H1 (cell line): ENCODE measurements at regions not wholly inside any gene's neighbourhood (a gene's known extent, or its start where the extent isn't known, plus 50 kb on each side); places are given as distances from the start of the nearest gene placed in this dataset.

Experiments
- BRCA1 ChIP-seq: IDR thresholded peaks from 2 replicates; pipeline ENCODE4 v1.6.1; 2012; ENCODE audit warnings: low read depth, low read length, improper control_type of control experiment
- CEBPB ChIP-seq: IDR thresholded peaks from 2 replicates; pipeline ENCODE4 v1.6.1; 2012; ENCODE audit warnings: low read depth, low read length
- CHD2 ChIP-seq: IDR thresholded peaks from 2 replicates; pipeline ENCODE4 v1.6.1; 2012; ENCODE audit warnings: low read length, improper control_type of control experiment
- EP300 ChIP-seq, 2 experiments: IDR thresholded peaks; 1 replicate in 1 of 2; 2 replicates in 1 of 2; pipeline ENCODE4 v1.6.1; 2011 to 2012; ENCODE audit warnings: low read depth in 2 of 2, low read length in 2 of 2, mild to moderate bottlenecking in 2 of 2, borderline replicate concordance in 1 of 2, inconsistent platforms in 1 of 2, moderate library complexity in 1 of 2
- HDAC2 ChIP-seq, 2 experiments: fragments of 300-600 bp in 1 of 2; sonication (generic) in 1 of 2; IDR thresholded peaks; 2 replicates each; pipeline ENCODE4 v1.6.1; 2011 to 2012; ENCODE audit warnings: low read depth in 2 of 2, low read length in 2 of 2, mild to moderate bottlenecking in 2 of 2, moderate library complexity in 2 of 2, borderline replicate concordance in 1 of 2, inconsistent platforms in 1 of 2
- MAFK ChIP-seq: IDR thresholded peaks from 2 replicates; pipeline ENCODE4 v1.6.1; 2012; ENCODE audit warnings: low read depth, mild to moderate bottlenecking, improper control_type of control experiment, low read length
- POLR2AphosphoS5 ChIP-seq: IDR thresholded peaks from 2 replicates; pipeline ENCODE4 v1.6.1; 2011; ENCODE audit warnings: low read depth, low read length
- SP1 ChIP-seq: IDR thresholded peaks from 2 replicates; pipeline ENCODE4 v1.6.1; 2011; ENCODE audit warnings: low read depth, low read length
- TAF1 ChIP-seq: IDR thresholded peaks from 2 replicates; pipeline ENCODE4 v1.6.1; 2011; ENCODE audit warnings: mild to moderate bottlenecking, low read depth, low read length
- YY1 ChIP-seq: IDR thresholded peaks from 2 replicates; pipeline ENCODE4 v1.6.1; 2011; ENCODE audit warnings: low read depth, mild to moderate bottlenecking, low read length
- TF ChIP-seq, protein P1 (sequence below), 3 experiments: IDR thresholded peaks; 1 replicate in 2 of 3; 2 replicates in 1 of 3; pipeline versions ENCODE4 v1.5.1 to v1.6.1; 2011; ENCODE audit warnings: low read length in 3 of 3, mild to moderate bottlenecking in 3 of 3, inconsistent platforms in 2 of 3, low read depth in 1 of 3, moderate library complexity in 1 of 3; ENCODE audit not compliant: insufficient read depth in 1 of 3; ENCODE audit errors: control extremely low read depth in 1 of 3
- TF ChIP-seq, protein P2 (sequence below): IDR thresholded peaks from 2 replicates; pipeline ENCODE4 v1.6.1; 2012; ENCODE audit warnings: low read length, inconsistent platforms

DNA sequence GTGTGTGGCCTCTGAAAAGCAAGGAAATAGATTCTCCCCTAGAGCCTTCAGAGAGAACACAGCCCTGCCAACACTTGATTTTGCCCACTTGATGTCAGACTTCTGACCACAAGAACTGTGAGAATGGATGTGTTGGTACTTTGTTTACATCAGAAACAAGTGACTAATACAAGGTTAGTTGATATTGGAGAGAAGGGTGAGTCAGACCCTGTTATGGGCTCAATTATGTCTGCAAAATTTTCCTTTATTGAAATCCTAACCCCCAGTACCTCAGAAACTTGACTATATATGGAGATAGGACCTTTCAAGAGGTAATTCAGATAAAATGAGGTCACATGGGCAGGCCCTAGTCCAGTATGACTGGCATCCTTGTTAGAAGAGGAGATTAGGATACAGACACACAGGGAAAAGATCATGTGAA, 226.7 kb downstream of the RFC3 start:
- TF ChIP-seq SP1 (no peak), BRCA1 (no peak), HDAC2 (IDR thresholded peaks at IDR 0.05; ENCODE audit: borderline replicate concordance in 1 of 2, low read depth in 2 of 2, low read length in 2 of 2) (no peak), CHD2 (no peak), CEBPB (no peak), YY1 (no peak), MAFK (no peak), POLR2AphosphoS5 (no peak), TAF1 (no peak), EP300 (IDR thresholded peaks at IDR 0.05; ENCODE audit: borderline replicate concordance in 1 of 2, low read depth in 2 of 2, low read length in 2 of 2) (no peak)
- TF ChIP-seq, protein P1, sequence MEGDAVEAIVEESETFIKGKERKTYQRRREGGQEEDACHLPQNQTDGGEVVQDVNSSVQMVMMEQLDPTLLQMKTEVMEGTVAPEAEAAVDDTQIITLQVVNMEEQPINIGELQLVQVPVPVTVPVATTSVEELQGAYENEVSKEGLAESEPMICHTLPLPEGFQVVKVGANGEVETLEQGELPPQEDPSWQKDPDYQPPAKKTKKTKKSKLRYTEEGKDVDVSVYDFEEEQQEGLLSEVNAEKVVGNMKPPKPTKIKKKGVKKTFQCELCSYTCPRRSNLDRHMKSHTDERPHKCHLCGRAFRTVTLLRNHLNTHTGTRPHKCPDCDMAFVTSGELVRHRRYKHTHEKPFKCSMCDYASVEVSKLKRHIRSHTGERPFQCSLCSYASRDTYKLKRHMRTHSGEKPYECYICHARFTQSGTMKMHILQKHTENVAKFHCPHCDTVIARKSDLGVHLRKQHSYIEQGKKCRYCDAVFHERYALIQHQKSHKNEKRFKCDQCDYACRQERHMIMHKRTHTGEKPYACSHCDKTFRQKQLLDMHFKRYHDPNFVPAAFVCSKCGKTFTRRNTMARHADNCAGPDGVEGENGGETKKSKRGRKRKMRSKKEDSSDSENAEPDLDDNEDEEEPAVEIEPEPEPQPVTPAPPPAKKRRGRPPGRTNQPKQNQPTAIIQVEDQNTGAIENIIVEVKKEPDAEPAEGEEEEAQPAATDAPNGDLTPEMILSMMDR (IDR thresholded peaks at IDR 0.05; ENCODE audit: control extremely low read depth in 1 of 3, insufficient read depth in 1 of 3, low read depth in 1 of 3, low read length in 3 of 3): no peak
- TF ChIP-seq, protein P2, sequence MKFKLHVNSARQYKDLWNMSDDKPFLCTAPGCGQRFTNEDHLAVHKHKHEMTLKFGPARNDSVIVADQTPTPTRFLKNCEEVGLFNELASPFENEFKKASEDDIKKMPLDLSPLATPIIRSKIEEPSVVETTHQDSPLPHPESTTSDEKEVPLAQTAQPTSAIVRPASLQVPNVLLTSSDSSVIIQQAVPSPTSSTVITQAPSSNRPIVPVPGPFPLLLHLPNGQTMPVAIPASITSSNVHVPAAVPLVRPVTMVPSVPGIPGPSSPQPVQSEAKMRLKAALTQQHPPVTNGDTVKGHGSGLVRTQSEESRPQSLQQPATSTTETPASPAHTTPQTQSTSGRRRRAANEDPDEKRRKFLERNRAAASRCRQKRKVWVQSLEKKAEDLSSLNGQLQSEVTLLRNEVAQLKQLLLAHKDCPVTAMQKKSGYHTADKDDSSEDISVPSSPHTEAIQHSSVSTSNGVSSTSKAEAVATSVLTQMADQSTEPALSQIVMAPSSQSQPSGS: no peak
